ENCODE measurements at regions not wholly inside any gene's neighbourhood (a gene's known extent, or its start where the extent isn't known, plus 50 kb on each side); places are given as distances from the start of the nearest gene placed in this dataset.

DNA sequence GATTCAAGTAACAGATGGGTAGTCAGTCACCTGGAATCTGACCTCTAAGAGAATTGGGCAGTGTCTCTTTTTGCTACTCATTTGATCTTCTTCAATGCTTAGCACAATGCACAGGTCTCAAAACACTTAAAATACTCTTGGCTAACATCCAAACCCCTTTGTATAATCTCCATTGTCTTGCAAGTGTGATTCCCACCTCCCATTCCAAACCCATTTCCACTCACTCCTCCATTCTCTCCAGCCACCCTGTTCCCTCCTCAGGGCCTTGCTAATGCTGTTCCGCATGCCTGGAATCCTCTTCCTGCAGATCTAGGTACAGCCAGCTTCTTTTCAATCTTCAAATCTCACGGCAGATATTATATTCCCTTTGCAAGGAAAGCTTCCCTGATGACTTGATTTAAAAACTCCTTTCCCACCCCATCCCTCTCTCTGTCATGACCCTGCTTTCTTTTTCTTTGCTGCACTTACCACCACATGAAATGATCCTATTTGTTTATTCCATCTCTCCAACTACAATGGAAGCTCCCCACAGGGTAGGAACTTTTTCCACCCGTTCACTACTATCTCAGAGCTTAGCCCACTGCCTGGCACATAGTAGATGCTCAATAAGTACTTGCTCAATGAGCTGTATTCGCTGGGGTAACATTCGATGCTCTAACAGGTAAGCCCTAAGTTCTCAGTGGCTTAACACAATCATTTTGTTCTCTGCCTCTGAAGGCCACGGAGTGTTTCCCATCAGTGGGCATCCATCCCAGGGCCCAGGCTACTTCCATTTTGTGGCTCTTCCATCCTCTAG, 121.7 kb downstream of the MN1 start:
- no peak for DNase-seq

DNA sequence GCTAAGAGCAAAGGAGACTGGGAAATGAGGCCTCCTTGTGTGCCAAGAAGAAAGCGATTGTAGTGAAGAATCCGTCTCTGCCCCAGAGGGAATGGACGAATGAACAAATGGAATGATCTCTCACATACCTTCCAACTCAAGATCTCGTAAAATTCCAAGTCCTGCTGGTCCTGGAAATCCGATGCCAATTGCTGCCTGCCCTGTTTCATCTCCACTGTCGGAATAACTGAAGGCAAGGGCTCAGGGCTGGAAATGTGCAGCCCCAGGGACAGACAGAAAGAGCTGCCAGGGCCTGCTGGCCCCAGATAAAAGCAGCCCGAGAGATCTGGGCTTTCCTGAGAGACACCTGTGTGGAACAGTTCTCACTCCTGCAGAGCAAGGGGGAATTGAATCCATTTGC, 120.9 kb downstream of the MN1 start:
- DNase-seq = no peak

DNA sequence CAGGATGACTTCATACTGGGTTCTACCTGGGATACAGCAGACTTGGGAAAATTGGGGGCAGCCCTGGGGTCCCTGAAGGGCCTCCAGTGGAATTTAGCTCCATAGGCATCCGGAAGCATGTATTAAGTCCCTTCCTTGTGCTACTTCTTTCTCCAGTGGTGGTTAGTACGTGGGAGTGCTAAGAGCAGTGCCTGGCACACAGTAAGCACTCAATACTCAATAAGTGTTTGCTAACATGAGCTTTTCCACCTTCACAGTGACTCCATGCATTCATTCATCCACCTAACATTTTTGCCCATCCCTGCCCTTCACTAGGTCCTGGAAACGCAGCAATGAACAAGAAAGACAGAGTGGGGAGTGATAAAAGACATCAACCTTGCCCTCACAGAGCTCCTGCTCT, 120.5 kb downstream of the MN1 start:
- no peak for DNase-seq

DNA sequence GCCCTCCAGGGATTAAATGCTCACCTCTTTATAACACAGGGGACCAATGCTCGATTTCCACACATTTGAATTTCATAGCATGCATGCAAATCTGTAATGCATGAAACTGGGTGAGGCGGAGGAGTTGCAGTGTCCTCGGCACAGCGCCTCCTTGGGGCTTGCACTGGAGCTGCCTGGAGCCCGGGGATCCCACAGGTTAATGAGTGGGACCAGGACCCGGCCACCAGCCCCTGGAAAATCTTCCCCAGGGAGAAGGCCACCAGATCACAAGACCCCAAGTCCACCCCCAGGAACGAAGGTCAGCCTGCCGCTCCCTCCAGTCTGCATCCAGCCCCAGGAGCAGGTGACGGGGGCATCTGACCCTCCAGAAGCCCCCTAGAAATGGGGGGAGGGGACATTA, 119.1 kb downstream of the MN1 start:
- no peak for DNase-seq

DNA sequence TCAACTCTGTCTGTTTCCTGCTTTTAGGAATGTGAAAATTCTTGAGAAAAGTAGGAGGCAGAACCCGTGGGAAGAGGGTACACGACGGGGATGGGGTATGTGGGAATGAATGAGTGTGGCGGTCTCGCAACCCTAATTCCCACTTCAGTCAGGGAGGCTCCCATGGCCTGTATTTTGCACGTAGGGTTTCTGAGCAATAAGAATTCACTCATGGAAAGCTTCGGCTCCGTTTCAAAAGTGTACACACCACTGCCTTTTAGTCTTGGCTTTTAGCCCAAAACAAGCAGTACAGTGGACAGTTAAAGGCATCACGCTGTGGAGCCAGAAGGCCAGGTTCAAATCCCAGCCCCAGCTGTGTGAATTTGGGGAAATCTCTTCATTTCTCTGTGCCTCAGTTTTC, 116.7 kb downstream of the MN1 start:
- no peak for DNase-seq

DNA sequence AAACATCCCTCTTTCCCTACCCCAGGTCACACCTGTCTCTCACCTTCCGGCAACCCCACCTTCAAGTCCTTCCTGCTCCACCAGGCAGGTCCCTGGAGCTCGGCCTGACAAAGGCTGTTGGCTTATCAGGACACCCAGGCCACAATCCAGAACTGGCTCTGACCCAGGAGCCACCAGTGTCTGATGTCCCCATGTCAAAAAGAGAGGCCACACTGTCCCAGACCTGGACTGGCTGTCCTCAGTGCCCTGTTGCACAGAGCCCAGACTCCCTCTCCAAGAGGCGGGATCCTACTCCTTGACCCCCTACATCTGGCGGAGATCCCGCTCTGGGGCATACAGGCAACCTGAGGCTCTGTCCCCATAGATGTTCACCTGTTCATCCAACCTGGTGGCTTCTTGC, 116.0 kb downstream of the MN1 start:
- DNase-seq = no peak

DNA sequence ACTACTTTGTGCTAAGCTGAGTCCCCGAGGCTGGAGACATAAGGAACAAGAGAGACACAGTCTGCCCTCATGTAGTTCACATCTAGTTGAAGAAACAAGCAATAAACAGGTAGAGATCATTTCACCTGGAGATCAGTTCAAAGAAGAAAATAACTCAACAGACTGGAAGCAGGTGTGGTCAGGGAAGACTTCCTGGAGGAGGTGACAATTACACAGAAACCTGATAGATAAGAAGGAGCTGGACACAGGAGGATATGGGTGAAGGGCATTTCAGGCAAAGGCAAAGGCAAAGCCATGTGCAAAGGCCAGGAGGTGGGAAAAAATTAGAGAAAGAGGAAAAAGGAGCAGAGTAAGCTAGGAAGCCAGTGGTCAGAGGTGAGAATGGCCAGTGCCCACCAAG, 115.6 kb downstream of the MN1 start:
- no peak for DNase-seq

DNA sequence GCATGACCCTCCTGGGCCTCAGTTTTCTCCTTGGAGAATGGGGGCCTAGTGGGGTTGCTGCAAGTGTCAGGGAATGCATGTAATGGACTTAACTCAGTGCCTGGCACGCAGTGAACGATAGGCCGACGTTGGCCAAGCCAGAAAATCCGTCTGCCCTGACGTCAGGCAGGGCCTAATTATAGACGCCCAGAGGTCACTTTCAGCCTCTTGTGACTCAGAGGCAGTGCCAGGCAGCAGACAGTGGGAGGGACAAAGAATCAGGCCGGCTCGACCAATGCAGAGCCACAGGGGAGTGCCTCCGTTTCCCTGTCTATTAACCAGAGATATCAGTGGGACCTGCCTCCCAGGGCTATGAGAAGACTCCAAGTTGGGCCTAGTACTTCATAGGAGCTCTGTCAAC, 115.0 kb downstream of the MN1 start:
- DNase-seq = no peak

DNA sequence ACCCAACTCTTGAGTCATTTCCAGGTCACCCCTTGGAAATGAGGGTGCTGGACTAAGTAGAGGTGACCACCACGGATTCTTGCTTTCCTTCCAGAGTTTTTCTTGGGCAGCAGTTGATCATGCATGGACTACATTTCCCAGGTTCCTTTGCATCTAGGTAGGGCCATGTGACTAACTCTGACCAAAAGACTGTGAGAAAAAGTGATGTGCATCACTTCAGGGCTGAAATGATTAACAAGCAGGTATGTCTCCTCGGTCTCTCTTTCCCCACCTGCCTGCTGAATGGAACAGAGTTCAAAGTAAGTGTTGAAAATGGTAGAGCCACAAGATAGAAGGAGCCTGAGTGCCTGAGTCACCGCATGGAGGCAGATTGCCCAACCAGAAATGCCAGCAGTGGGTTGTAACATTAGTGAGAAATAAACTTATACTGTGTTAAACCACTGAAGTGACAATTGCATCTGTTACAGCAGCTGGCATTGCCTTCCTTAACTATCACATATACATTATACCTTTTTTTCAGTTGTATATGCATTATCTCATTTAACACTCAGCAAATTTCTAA, 113.5 kb downstream of the MN1 start:
- DNase-seq = no peak

DNA sequence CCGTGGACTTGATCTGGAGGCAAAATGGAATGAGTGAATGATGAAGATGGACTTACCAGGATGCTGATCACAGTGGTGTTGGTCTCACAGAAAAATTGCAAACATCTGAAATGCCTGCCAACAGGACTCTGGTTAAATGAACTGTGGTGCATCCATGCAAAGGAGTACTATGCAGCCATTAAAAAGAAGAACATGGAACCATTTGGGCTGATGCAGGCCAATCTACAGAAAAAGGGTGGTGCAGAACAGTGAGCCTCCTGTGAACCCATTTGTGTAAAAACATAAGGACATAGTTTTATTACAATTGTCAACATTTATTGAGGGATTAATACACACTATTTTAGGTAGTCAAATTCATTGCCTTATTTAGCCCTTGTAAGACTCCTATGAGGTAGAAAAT, 111.9 kb downstream of the MN1 start:
- DNase-seq = no peak

DNA sequence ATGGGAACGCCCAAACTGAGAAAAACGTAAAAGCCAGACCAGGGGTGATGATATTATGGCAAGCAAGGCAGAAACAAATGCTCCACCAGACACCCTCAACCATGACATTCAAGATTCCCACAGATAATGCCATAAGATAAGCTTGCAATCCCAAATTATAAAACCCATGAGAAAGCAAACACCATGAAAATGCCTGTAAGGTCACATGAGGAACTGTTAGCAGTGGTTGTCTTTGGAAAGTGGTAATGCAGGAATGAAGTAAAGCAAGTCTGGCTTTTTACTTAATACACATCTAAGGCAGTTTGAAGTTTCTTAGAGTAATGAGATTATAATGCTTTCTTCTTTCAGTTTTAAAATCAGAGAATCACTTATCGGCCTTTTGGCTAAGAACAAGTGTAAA, 111.0 kb downstream of the MN1 start:
- no peak for DNase-seq

DNA sequence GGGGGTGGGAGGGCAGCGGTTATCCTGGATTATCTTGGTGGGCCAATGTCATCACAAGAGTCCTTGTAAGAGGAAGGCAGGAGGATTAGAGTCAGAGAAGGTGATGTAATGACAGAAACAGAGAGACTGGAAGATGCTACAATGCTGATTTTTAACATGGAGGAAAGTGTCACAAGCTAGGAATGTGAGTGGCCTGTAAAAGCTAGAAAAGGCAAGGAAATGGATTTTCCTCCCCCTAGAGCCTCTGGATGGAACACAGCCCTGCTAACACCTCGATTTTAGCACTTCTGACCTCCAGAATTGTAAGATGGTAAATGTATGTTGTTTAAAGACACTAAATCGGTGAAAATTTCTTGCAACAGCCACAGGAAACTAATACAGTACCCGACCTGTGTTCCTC, 109.3 kb downstream of the MN1 start:
- no peak for DNase-seq

DNA sequence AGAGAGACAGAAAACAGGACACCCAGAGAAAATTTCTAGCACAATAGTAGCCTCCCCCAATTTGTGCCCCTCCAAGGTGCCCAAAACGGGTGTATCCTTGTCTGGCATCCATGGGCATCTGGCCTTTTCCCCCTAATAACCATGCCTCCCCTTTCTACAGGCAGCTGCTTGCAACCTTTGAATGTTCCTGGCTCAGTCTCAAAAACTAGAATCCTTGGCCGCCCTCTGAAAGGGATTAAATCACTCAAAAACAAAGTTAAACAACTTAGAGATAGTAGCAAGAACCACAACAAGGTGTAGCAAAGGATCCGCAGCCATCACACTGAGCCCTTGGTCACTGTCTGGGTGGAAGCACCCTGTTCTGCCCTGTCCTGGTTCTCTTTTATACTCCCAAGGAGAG, 105.6 kb downstream of the MN1 start:
- no peak for DNase-seq

DNA sequence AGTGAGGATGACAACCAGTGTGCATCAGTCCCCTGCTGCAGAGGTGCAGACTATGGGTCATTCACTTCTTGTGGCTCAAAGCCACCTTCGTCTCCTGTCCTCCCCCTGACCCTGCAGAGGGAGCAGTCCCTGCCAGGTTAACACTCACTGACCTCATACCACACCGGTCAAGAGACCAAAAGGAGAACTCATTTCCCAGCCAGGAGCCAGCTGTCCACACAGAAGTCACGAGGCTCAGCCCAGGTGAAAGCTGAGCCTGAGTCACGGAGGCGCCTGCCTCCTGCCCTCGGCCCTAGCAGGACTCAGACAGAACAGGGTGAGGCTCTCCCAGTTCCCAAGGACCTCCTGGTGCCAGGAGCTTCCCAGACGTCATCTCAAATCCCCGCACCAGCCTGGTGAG, 103.7 kb downstream of the MN1 start:
- DNase-seq = no peak
